HG03520 (cell line): ENCODE measurements at regions not wholly inside any gene's neighbourhood (a gene's known extent, or its start where the extent isn't known, plus 50 kb on each side); places are given as distances from the start of the nearest gene placed in this dataset.
A peak's percentile ranks its signal among the peaks of the same experiment; 100 is the strongest.

ENCODE experiments used
- ATAC-seq: cut with Tn5 transposase; IDR thresholded peaks from one replicate; pipeline ENCODE4 v1.9.1; 2021; ENCODE audit warnings: mild to moderate bottlenecking, moderate library complexity; ENCODE audit not compliant: unreplicated experiment

- no peak for ATAC-seq
These were observed 137.3 kb upstream of the FRMD4A start for GRCh38 chr10:14468023-14468441.

GRCh38 chr10:14466257-14466656 is 135.5 kb upstream of the FRMD4A start:
- ATAC-seq = no peak

GRCh38 chr10:14460447-14460846 is 129.7 kb upstream of the FRMD4A start:
- no peak for ATAC-seq

GRCh38 chr10:14459665-14460064 is 128.9 kb upstream of the FRMD4A start:
- no peak for ATAC-seq

GRCh38 chr10:14456870-14457266 is 126.1 kb upstream of the FRMD4A start:
- ATAC-seq = no peak

GRCh38 chr10:14456218-14456869 is 125.6 kb upstream of the FRMD4A start:
- ATAC-seq = peak; percentile 60

GRCh38 chr10:14454629-14455028 is 123.9 kb upstream of the FRMD4A start:
- ATAC-seq = no peak

- ATAC-seq = no peak
These were observed 123.5 kb upstream of the FRMD4A start for GRCh38 chr10:14454206-14454605.

- no peak for ATAC-seq
These were observed 122.9 kb upstream of the FRMD4A start for GRCh38 chr10:14453593-14453992.

- no peak for ATAC-seq
These were observed 120.6 kb upstream of the FRMD4A start for GRCh38 chr10:14451341-14451740.

GRCh38 chr10:14450041-14450491 is 119.3 kb upstream of the FRMD4A start:
- ATAC-seq = no peak

- ATAC-seq = no peak
These were observed 118.6 kb upstream of the FRMD4A start for GRCh38 chr10:14449293-14449815.

- no peak for ATAC-seq
These were observed 117.7 kb upstream of the FRMD4A start for GRCh38 chr10:14448197-14448990.

GRCh38 chr10:14447094-14447839 is 116.5 kb upstream of the FRMD4A start:
- no peak for ATAC-seq

- no peak for ATAC-seq
These were observed 108.9 kb upstream of the FRMD4A start for GRCh38 chr10:14439451-14440259.

- ATAC-seq = no peak
These were observed 107.9 kb upstream of the FRMD4A start for GRCh38 chr10:14438576-14438975.

- ATAC-seq = no peak
These were observed 107.3 kb upstream of the FRMD4A start for GRCh38 chr10:14438057-14438456.

GRCh38 chr10:14435976-14436632 is 105.4 kb upstream of the FRMD4A start:
- no peak for ATAC-seq

- ATAC-seq = no peak
These were observed 102.4 kb upstream of the FRMD4A start for GRCh38 chr10:14433147-14433546.

- no peak for ATAC-seq
These were observed 101.1 kb upstream of the FRMD4A start for GRCh38 chr10:14431868-14432267.
